Caco-2 (cell line): ENCODE measurements at regions not wholly inside any gene's neighbourhood (a gene's known extent, or its start where the extent isn't known, plus 50 kb on each side); places are given as distances from the start of the nearest gene placed in this dataset.

ENCODE experiments used
- BruUV-seq: library from RNA; stranded (reverse); fragments of 400-500 nt; replicated peaks from 2 replicates; lab custom pipeline; 2021; lab: Mats Ljungman, UMichigan
- CTCF ChIA-PET: fragments of 300-600 bp; sonication (Branson Sonifier 250); formaldehyde crosslinking; loops from one replicate; lab custom pipeline; 2022; ENCODE audit warnings: antibody characterized with exemption; lab: Charles Lee
- POLR2A ChIA-PET: fragments of 300-600 bp; sonication (Branson Sonifier 250); formaldehyde crosslinking; loops from one replicate; lab custom pipeline; 2022; ENCODE audit warnings: antibody characterized with exemption; lab: Charles Lee
- DNase-seq, 2 experiments: peaks; one replicate each; pipeline versions ENCODE4 v3.0.0 to v3.0.0-alpha.2; 2020 to 2022
- H3K27me3 ChIP-seq: replicated peaks from 2 replicates; pipeline ENCODE4 v1.6.0; 2011; ENCODE audit warnings: low read length; ENCODE audit not compliant: control insufficient read depth, insufficient read depth
- H3K36me3 ChIP-seq: 2 replicates; pipeline ENCODE4 v1.5.1; 2011; ENCODE audit warnings: low read length; ENCODE audit not compliant: control insufficient read depth, insufficient read depth
- H3K4me1 ChIP-seq: fragments of 250-450 bp; sonication (Bioruptor Pico); 2 replicates; pipeline ENCODE4 v1.5.1; 2020; ENCODE audit warnings: mild to moderate bottlenecking
- H3K4me3 ChIP-seq: 2 replicates; pipeline ENCODE4 v1.5.1; 2011; ENCODE audit warnings: low read depth, mild to moderate bottlenecking, control low read depth, low read length
- H3K9me3 ChIP-seq: fragments of 250-450 bp; sonication (Bioruptor Pico); 2 replicates; pipeline ENCODE4 v1.5.1; 2020; ENCODE audit warnings: mild to moderate bottlenecking, moderate library complexity
- H3K27ac Mint-ChIP-seq: one replicate; pipeline ENCODE4 v1.8.0; 2022; ENCODE audit warnings: mixed read lengths; ENCODE audit not compliant: unreplicated experiment
- H3K27me3 Mint-ChIP-seq: one replicate; pipeline ENCODE4 v1.8.0; 2022; ENCODE audit warnings: mixed read lengths; ENCODE audit not compliant: insufficient read depth, unreplicated experiment
- H3K36me3 Mint-ChIP-seq: one replicate; pipeline ENCODE4 v1.8.0; 2022; ENCODE audit warnings: mild to moderate bottlenecking, mixed read lengths; ENCODE audit not compliant: insufficient read depth, unreplicated experiment
- H3K4me1 Mint-ChIP-seq: one replicate; pipeline ENCODE4 v1.8.0; 2022; ENCODE audit warnings: low read depth, mixed read lengths; ENCODE audit not compliant: unreplicated experiment
- H3K4me3 Mint-ChIP-seq: one replicate; pipeline ENCODE4 v1.8.0; 2022; ENCODE audit warnings: mild to moderate bottlenecking, moderate library complexity, mixed read lengths; ENCODE audit not compliant: unreplicated experiment
- H3K9me3 Mint-ChIP-seq: one replicate; pipeline ENCODE4 v1.8.0; 2022; ENCODE audit warnings: mixed read lengths; ENCODE audit not compliant: unreplicated experiment
- intact Hi-C: fragments of 100-400 bp; cut with micrococcal nuclease; formaldehyde crosslinking; loops from one replicate; pipeline ENCODE4 v1.10.0; 2022; ENCODE audit not compliant: unreplicated experiment
- TF ChIP-seq, protein P1 (sequence below), 2 experiments: fragments of 200-600 bp in 1 of 2; IDR thresholded peaks; 1 replicate in 1 of 2; 2 replicates in 1 of 2; pipeline versions ENCODE4 v1.5.1 to v1.8.0; 2011 to 2022; ENCODE audit warnings: antibody characterized with exemption in 1 of 2, control low read depth in 1 of 2, inconsistent platforms in 1 of 2, low read depth in 1 of 2, low read length in 1 of 2, mild to moderate bottlenecking in 1 of 2, moderate library complexity in 1 of 2; ENCODE audit not compliant: insufficient read depth in 1 of 2, severe bottlenecking in 1 of 2, unreplicated experiment in 1 of 2

DNA sequence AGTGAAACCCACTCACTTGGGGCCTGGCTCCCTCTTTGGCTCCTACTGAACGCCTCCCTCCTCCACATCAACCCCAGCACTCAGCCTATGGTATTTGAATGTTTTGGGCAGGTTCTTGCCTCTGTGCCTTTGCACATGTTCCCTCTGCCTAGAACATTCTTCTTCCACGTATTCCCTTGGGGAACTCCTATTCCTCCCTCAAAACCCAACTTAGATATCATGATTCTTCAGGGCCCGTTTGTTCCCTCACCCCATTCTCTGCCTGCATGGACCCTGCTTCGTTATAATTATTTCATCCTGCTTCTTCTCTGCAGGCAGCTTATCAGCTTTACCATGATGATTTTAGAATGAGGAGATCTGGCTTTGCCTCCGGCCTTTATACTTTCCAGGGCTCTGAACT is 215.0 kb upstream of the IER5L start:
- ChIA-PET POLR2A (no interaction called here), CTCF (interaction anchor here (0.7 kb wide), 1 partner anchor 384 kb away, joined by 3 read pairs; no protein-coding TSS in a partner anchor)
- H3K4me1 Mint-ChIP-seq = no peaks in the 10 kb centered on the region
- no peaks in the 10 kb centered on the region for H3K27me3 ChIP-seq
- H3K9me3 Mint-ChIP-seq = no peaks in the 10 kb centered on the region
- no peak for DNase-seq
- intact Hi-C loops = no loop called here
- H3K27me3 Mint-ChIP-seq = no peaks in the 10 kb centered on the region
- BruUV-seq = no TSS peak
- no peak overlapping the region for H3K4me3 Mint-ChIP-seq
- H3K4me1 ChIP-seq = no peaks in the 10 kb centered on the region
- no peaks in the 10 kb centered on the region for H3K36me3 ChIP-seq
- H3K27ac Mint-ChIP-seq = no peak overlapping the region
- no peaks in the 10 kb centered on the region for H3K36me3 Mint-ChIP-seq
- no peak overlapping the region for H3K4me3 ChIP-seq
- no peaks in the 10 kb centered on the region for H3K9me3 ChIP-seq
- TF ChIP-seq, protein P1, sequence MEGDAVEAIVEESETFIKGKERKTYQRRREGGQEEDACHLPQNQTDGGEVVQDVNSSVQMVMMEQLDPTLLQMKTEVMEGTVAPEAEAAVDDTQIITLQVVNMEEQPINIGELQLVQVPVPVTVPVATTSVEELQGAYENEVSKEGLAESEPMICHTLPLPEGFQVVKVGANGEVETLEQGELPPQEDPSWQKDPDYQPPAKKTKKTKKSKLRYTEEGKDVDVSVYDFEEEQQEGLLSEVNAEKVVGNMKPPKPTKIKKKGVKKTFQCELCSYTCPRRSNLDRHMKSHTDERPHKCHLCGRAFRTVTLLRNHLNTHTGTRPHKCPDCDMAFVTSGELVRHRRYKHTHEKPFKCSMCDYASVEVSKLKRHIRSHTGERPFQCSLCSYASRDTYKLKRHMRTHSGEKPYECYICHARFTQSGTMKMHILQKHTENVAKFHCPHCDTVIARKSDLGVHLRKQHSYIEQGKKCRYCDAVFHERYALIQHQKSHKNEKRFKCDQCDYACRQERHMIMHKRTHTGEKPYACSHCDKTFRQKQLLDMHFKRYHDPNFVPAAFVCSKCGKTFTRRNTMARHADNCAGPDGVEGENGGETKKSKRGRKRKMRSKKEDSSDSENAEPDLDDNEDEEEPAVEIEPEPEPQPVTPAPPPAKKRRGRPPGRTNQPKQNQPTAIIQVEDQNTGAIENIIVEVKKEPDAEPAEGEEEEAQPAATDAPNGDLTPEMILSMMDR (IDR thresholded peaks at IDR 0.05; ENCODE audit: insufficient read depth in 1 of 2, low read depth in 1 of 2, low read length in 1 of 2, severe bottlenecking in 1 of 2, unreplicated experiment in 1 of 2) = no peak

DNA sequence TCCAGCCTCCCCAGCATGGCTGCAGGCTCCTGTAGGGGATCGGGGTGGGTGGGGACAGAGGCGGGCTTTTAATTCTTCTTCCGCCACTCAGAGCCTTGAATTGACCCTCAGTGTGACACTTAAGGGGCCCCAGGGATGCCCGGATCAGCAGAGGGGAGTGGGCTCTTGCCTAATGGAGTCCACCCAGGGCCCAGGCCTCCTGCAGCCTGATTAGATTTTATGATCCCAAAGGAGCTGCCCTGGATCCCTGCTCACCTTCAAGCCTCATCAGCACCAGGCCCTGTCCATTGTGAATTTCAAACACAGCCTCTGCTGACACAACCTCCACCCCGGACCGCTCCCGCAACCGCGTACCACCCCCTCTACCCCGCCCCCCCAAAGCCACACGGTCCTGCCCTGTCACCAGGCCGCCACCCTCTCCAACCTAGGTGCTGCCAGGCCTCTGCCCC is 214.1 kb upstream of the IER5L start:
- TF ChIP-seq, protein P1 (IDR thresholded peaks at IDR 0.05; ENCODE audit: insufficient read depth in 1 of 2, low read depth in 1 of 2, low read length in 1 of 2, severe bottlenecking in 1 of 2, unreplicated experiment in 1 of 2) = no peak
- DNase-seq = no peak
- Mint-ChIP-seq H3K9me3 (no peaks in the 10 kb centered on the region), H3K27ac (no peak overlapping the region), H3K36me3 (no peaks in the 10 kb centered on the region), H3K27me3 (no peaks in the 10 kb centered on the region), H3K4me1 (no peaks in the 10 kb centered on the region), H3K4me3 (no peak overlapping the region)
- Histone ChIP-seq H3K36me3 (no peaks in the 10 kb centered on the region), H3K27me3 (no peaks in the 10 kb centered on the region), H3K4me1 (no peaks in the 10 kb centered on the region), H3K4me3 (no peak overlapping the region), H3K9me3 (no peaks in the 10 kb centered on the region)
- no TSS peak for BruUV-seq
- intact Hi-C loops = no loop called here
- POLR2A ChIA-PET = no interaction called here
- CTCF ChIA-PET = no interaction called here

DNA sequence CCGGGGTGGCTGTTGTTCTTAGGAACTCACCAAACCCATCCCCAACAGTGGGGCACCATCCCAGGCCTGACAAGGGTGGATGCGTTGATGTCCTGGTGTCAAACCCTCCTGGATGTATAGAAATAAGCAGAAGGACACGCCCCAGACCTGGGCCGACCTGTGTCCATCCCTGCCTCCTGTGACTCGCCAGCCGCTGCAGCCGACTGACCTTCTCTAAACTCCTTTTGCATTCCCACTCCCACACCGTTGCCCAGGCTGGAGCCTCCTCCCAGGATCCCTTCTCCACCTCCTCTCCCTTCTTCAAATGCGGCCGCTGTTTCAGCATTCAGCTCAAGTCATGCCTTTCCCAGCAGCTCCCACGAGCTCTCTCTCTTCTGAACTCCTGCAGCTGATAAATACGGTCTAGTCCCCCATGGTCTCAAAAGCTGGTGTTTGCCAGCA is 213.2 kb upstream of the IER5L start:
- CTCF ChIA-PET = no interaction called here
- peak in 1 of 2 experiments; percentile 26 for DNase-seq
- H3K27me3 ChIP-seq = no peaks in the 10 kb centered on the region
- Mint-ChIP-seq H3K36me3 (no peaks in the 10 kb centered on the region), H3K27me3 (no peaks in the 10 kb centered on the region), H3K4me3 (no peak overlapping the region), H3K4me1 (no peaks in the 10 kb centered on the region), H3K9me3 (no peaks in the 10 kb centered on the region), H3K27ac (no peak overlapping the region)
- TF ChIP-seq, protein P1 (IDR thresholded peaks at IDR 0.05; ENCODE audit: insufficient read depth in 1 of 2, low read depth in 1 of 2, low read length in 1 of 2, severe bottlenecking in 1 of 2, unreplicated experiment in 1 of 2) = no peak
- POLR2A ChIA-PET = no interaction called here
- H3K4me3 ChIP-seq = no peak overlapping the region
- no peaks in the 10 kb centered on the region for H3K4me1 ChIP-seq
- no peaks in the 10 kb centered on the region for H3K9me3 ChIP-seq
- no TSS peak for BruUV-seq
- intact Hi-C loops = no loop called here
- H3K36me3 ChIP-seq = no peaks in the 10 kb centered on the region
